ENCODE measurements at regions not wholly inside any gene's neighbourhood (a gene's known extent, or its start where the extent isn't known, plus 50 kb on each side); places are given as distances from the start of the nearest gene placed in this dataset.
"Not testable (repeated sequence)": the region's sequence is repeated elsewhere in the genome, so short reads cannot be mapped to it uniquely, and the experiment has no call there.

DNA sequence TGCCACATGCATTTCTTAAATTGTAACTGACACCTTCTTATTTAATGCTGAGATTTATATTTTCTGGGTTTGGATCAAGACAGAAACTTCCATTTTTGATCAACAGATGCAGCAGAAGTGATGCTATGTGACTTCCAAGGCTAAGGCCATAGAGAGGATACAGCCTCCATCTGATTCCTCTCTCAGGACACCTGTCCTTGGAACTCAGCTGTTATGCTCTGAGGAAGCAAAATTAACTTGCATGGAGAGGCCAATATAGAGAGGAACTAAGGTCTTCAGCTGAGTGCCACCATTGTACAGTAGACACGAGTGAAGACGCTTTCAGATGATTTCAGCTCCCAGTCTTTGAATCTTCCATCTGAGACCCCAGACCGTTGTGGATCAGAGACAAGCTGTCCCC is 296.9 kb upstream of the TBL1XR1 start:
- Histone ChIP-seq H3K9me3 (ENCODE audit: insufficient read depth, low read depth, low read length) (no peaks in the 10 kb centered on the region), H3K4me3 (ENCODE audit: low read length, poor library complexity, severe bottlenecking) (no peak overlapping the region), H3K79me2 (ENCODE audit: insufficient read depth, low read length) (no peaks in the 10 kb centered on the region), H3F3A (ENCODE audit: low read depth) (no peaks in the 10 kb centered on the region), H2AFZ (ENCODE audit: low read length) (no peak overlapping the region), H3K9me2 (replicated peaks; ENCODE audit: low read depth, low read length) (no peaks in the 10 kb centered on the region), H3K4me2 (ENCODE audit: low read depth, low read length, poor library complexity, severe bottlenecking) (no peak overlapping the region), H3K4me1 (ENCODE audit: insufficient read depth, low read length, poor library complexity, severe bottlenecking) (peaks cover 19% of the 10 kb centered on the region), H3K9ac (ENCODE audit: low read depth, low read length, poor library complexity, severe bottlenecking) (no peak overlapping the region), H3K36me3 (ENCODE audit: insufficient read depth, low read length) (no peaks in the 10 kb centered on the region), H4K20me1 (ENCODE audit: insufficient read depth, low read length, poor library complexity, severe bottlenecking) (no peaks in the 10 kb centered on the region), H3K27me3 (ENCODE audit: insufficient read depth, low read length, poor library complexity, severe bottlenecking) (no peaks in the 10 kb centered on the region)
- TF ChIP-seq EZH2phosphoT487 (IDR thresholded peaks at IDR 0.05; ENCODE audit: borderline replicate concordance): no peak
- TF ChIP-seq, protein P1, sequence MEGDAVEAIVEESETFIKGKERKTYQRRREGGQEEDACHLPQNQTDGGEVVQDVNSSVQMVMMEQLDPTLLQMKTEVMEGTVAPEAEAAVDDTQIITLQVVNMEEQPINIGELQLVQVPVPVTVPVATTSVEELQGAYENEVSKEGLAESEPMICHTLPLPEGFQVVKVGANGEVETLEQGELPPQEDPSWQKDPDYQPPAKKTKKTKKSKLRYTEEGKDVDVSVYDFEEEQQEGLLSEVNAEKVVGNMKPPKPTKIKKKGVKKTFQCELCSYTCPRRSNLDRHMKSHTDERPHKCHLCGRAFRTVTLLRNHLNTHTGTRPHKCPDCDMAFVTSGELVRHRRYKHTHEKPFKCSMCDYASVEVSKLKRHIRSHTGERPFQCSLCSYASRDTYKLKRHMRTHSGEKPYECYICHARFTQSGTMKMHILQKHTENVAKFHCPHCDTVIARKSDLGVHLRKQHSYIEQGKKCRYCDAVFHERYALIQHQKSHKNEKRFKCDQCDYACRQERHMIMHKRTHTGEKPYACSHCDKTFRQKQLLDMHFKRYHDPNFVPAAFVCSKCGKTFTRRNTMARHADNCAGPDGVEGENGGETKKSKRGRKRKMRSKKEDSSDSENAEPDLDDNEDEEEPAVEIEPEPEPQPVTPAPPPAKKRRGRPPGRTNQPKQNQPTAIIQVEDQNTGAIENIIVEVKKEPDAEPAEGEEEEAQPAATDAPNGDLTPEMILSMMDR (conservative IDR thresholded peaks at IDR 0.05; ENCODE audit: low read length): no peak

- Histone ChIP-seq H3K4me1 (ENCODE audit: insufficient read depth, low read length, poor library complexity, severe bottlenecking) (peaks cover 17% of the 10 kb centered on the region), H3K36me3 (ENCODE audit: insufficient read depth, low read length) (no peaks in the 10 kb centered on the region), H3K4me2 (ENCODE audit: low read depth, low read length, poor library complexity, severe bottlenecking) (no peak overlapping the region), H3K4me3 (ENCODE audit: low read length, poor library complexity, severe bottlenecking) (no peak overlapping the region), H3K9ac (ENCODE audit: low read depth, low read length, poor library complexity, severe bottlenecking) (no peak overlapping the region), H3K27me3 (ENCODE audit: insufficient read depth, low read length, poor library complexity, severe bottlenecking) (no peaks in the 10 kb centered on the region), H3F3A (ENCODE audit: low read depth) (no peaks in the 10 kb centered on the region), H4K20me1 (ENCODE audit: insufficient read depth, low read length, poor library complexity, severe bottlenecking) (no peaks in the 10 kb centered on the region), H3K9me2 (replicated peaks; ENCODE audit: low read depth, low read length) (no peaks in the 10 kb centered on the region), H3K79me2 (ENCODE audit: insufficient read depth, low read length) (no peaks in the 10 kb centered on the region), H3K9me3 (ENCODE audit: insufficient read depth, low read depth, low read length) (no peaks in the 10 kb centered on the region), H2AFZ (ENCODE audit: low read length) (no peak overlapping the region)
- TF ChIP-seq, protein P1 (conservative IDR thresholded peaks at IDR 0.05; ENCODE audit: low read length): no peak
- TF ChIP-seq EZH2phosphoT487 (IDR thresholded peaks at IDR 0.05; ENCODE audit: borderline replicate concordance): no peak
Measured at GRCh38 chr3:177495566-177495965, 298.3 kb upstream of the TBL1XR1 start.

DNA sequence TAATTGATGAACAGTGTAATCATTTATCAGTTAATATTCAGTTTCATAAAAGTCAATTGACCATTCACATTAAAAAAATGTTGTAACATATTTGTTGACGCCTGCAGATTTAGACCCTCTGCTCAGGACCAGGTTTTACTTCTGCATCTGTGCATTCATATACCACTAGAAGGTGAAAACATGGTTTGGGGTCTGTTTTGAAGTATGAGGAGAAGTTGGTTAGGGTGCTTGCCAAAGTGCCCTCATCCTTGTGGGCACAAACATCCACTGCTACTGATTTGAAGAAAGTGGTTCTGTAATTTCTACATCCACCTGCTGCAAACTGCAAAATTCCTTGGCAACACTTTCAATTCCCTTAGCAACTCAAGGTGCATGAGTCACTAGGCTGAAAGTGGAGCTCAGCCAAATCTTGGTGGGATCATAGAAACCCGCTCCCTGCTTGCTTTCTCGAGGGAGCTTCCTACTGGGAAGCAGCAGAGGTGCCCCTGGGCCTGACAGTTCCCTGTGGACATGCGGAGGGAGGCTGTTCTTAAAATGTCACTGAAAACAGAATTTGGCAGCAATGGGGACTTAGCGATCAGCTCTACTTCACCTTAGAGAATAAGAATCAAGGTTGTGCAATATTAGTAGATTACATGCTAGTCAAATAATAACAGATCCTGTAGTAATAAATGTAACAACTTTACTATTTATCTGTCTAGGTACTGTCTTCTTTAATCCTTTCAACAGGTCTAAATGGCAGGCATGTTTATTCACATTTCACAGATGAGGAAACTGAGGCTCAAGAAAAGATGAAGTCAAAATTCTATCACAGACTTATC is 301.0 kb upstream of the TBL1XR1 start:
- H3K9me2 ChIP-seq (replicated peaks; ENCODE audit: low read depth, low read length): no peaks in the 10 kb centered on the region
- H3K4me1 ChIP-seq (ENCODE audit: insufficient read depth, low read length, poor library complexity, severe bottlenecking): peaks cover 5% of the 10 kb centered on the region

GRCh38 chr3:177499039-177499438 is 301.8 kb upstream of the TBL1XR1 start:
- H3K36me3 ChIP-seq (ENCODE audit: insufficient read depth, low read length); H3K27me3 ChIP-seq (ENCODE audit: insufficient read depth, low read length, poor library complexity, severe bottlenecking); H3K9me3 ChIP-seq (ENCODE audit: insufficient read depth, low read depth, low read length); H3K4me2 ChIP-seq (ENCODE audit: low read depth, low read length, poor library complexity, severe bottlenecking); H3K79me2 ChIP-seq (ENCODE audit: insufficient read depth, low read length); H3K4me3 ChIP-seq (ENCODE audit: low read length, poor library complexity, severe bottlenecking); H3K9me2 ChIP-seq (replicated peaks; ENCODE audit: low read depth, low read length); H2AFZ ChIP-seq (ENCODE audit: low read length); H3K9ac ChIP-seq (ENCODE audit: low read depth, low read length, poor library complexity, severe bottlenecking); H4K20me1 ChIP-seq (ENCODE audit: insufficient read depth, low read length, poor library complexity, severe bottlenecking); H3K4me1 ChIP-seq (ENCODE audit: insufficient read depth, low read length, poor library complexity, severe bottlenecking); H3F3A ChIP-seq (ENCODE audit: low read depth): not testable (repeated sequence)

More for the DNA sequence above, 301.0 kb upstream of the TBL1XR1 start:
- H3K36me3 ChIP-seq (ENCODE audit: insufficient read depth, low read length): no peaks in the 10 kb centered on the region
- no peak for TF ChIP-seq EZH2phosphoT487 (IDR thresholded peaks at IDR 0.05; ENCODE audit: borderline replicate concordance)
- TF ChIP-seq, protein P1 (conservative IDR thresholded peaks at IDR 0.05; ENCODE audit: low read length): no peak
- H3K4me3 ChIP-seq (ENCODE audit: low read length, poor library complexity, severe bottlenecking): no peak overlapping the region
- no peaks in the 10 kb centered on the region for H3K9me3 ChIP-seq (ENCODE audit: insufficient read depth, low read depth, low read length)
- H3K79me2 ChIP-seq (ENCODE audit: insufficient read depth, low read length): no peaks in the 10 kb centered on the region
- H3K27me3 ChIP-seq (ENCODE audit: insufficient read depth, low read length, poor library complexity, severe bottlenecking): no peaks in the 10 kb centered on the region
- no peak overlapping the region for H2AFZ ChIP-seq (ENCODE audit: low read length)
- H3F3A ChIP-seq (ENCODE audit: low read depth): no peaks in the 10 kb centered on the region
- H3K9ac ChIP-seq (ENCODE audit: low read depth, low read length, poor library complexity, severe bottlenecking): no peak overlapping the region
- H3K4me2 ChIP-seq (ENCODE audit: low read depth, low read length, poor library complexity, severe bottlenecking): no peak overlapping the region
- no peaks in the 10 kb centered on the region for H4K20me1 ChIP-seq (ENCODE audit: insufficient read depth, low read length, poor library complexity, severe bottlenecking)

Data from Loucy (cell line).